DMS114 treated with DMSO at 0.1 percent for 48 hours (cell line): ENCODE measurements at regions not wholly inside any gene's neighbourhood (a gene's known extent, or its start where the extent isn't known, plus 50 kb on each side); places are given as distances from the start of the nearest gene placed in this dataset.

Experiments
- DNase-seq: peaks from one replicate; lab custom pipeline; 2025; ENCODE audit not compliant: unreplicated experiment; lab: John Stamatoyannopoulos, UW

- DNase-seq, result no peak
Measured at GRCh38 chrX:63993936-63994335, 208.9 kb upstream of the ARHGEF9 start.

- no peak for DNase-seq
Measured at GRCh38 chrX:63985906-63986305, 200.9 kb upstream of the ARHGEF9 start.

- no peak for DNase-seq
Measured at GRCh38 chrX:63979480-63979879, 194.5 kb upstream of the ARHGEF9 start.

GRCh38 chrX:63967551-63967950 is 182.5 kb upstream of the ARHGEF9 start:
- DNase-seq, result no peak

- DNase-seq, result no peak
Measured at GRCh38 chrX:63963095-63963784, 178.2 kb upstream of the ARHGEF9 start.

GRCh38 chrX:63961964-63962363 is 176.9 kb upstream of the ARHGEF9 start:
- no peak for DNase-seq

- no peak for DNase-seq
Measured at GRCh38 chrX:63959975-63960374, 175.0 kb upstream of the ARHGEF9 start.

GRCh38 chrX:63958134-63958865 is 173.3 kb upstream of the ARHGEF9 start:
- DNase-seq, result no peak

GRCh38 chrX:63935835-63936234 is 150.8 kb upstream of the ARHGEF9 start:
- no peak for DNase-seq

- DNase-seq, result no peak
Measured at GRCh38 chrX:63934791-63935190, 149.8 kb upstream of the ARHGEF9 start.

- no peak for DNase-seq
Measured at GRCh38 chrX:63934160-63934559, 149.1 kb upstream of the ARHGEF9 start.

GRCh38 chrX:63932907-63933306 is 147.9 kb upstream of the ARHGEF9 start:
- no peak for DNase-seq

GRCh38 chrX:63932006-63932405 is 147.0 kb upstream of the ARHGEF9 start:
- no peak for DNase-seq

GRCh38 chrX:63930140-63930539 is 145.1 kb upstream of the ARHGEF9 start:
- peak; percentile 3 for DNase-seq

- no peak for DNase-seq
Measured at GRCh38 chrX:63929608-63930007, 144.6 kb upstream of the ARHGEF9 start.

GRCh38 chrX:63927848-63928247 is 142.8 kb upstream of the ARHGEF9 start:
- DNase-seq, result no peak

GRCh38 chrX:63922221-63922620 is 137.2 kb upstream of the ARHGEF9 start:
- no peak for DNase-seq

- no peak for DNase-seq
Measured at GRCh38 chrX:63920875-63921274, 135.9 kb upstream of the ARHGEF9 start.

GRCh38 chrX:63919081-63919480 is 134.1 kb upstream of the ARHGEF9 start:
- no peak for DNase-seq

- no peak for DNase-seq
Measured at GRCh38 chrX:63918611-63919010, 133.6 kb upstream of the ARHGEF9 start.

- no peak for DNase-seq
Measured at GRCh38 chrX:63917296-63917695, 132.3 kb upstream of the ARHGEF9 start.

GRCh38 chrX:63913719-63914118 is 128.7 kb upstream of the ARHGEF9 start:
- DNase-seq, result no peak

GRCh38 chrX:63889001-63889400 is 104.0 kb upstream of the ARHGEF9 start:
- no peak for DNase-seq
